GM21526 (cell line): ENCODE measurements at regions not wholly inside any gene's neighbourhood (a gene's known extent, or its start where the extent isn't known, plus 50 kb on each side); places are given as distances from the start of the nearest gene placed in this dataset.
"Not testable (repeated sequence)": the region's sequence is repeated elsewhere in the genome, so short reads cannot be mapped to it uniquely, and the experiment has no call there.

Experiments
- ATAC-seq: cut with Tn5 transposase; IDR thresholded peaks from one replicate; pipeline ENCODE4 v1.9.1; 2021; ENCODE audit warnings: moderate library complexity; ENCODE audit not compliant: unreplicated experiment, low FRiP score

GRCh38 chr16:59964232-59964924 lies 1230.3 kb upstream of the GOT2 start:
- no peak for ATAC-seq

- ATAC-seq = no peak
Observed at GRCh38 chr16:59959311-59959710, 1225.2 kb upstream of the GOT2 start.

GRCh38 chr16:59950431-59950830 lies 1216.3 kb upstream of the GOT2 start:
- ATAC-seq = no peak

GRCh38 chr16:59944041-59944440 lies 1209.9 kb upstream of the GOT2 start:
- not testable (repeated sequence) for ATAC-seq

- no peak for ATAC-seq
Observed at GRCh38 chr16:59941594-59941993, 1207.5 kb upstream of the GOT2 start.

GRCh38 chr16:59920054-59920453 lies 1185.9 kb upstream of the GOT2 start:
- ATAC-seq = no peak

GRCh38 chr16:59913666-59914065 lies 1179.5 kb upstream of the GOT2 start:
- ATAC-seq = no peak

GRCh38 chr16:59909262-59909661 lies 1175.1 kb upstream of the GOT2 start:
- ATAC-seq = no peak

GRCh38 chr16:59907611-59908010 lies 1173.5 kb upstream of the GOT2 start:
- ATAC-seq = no peak

GRCh38 chr16:59905606-59906005 lies 1171.5 kb upstream of the GOT2 start:
- ATAC-seq = no peak

GRCh38 chr16:59905131-59905530 lies 1171.0 kb upstream of the GOT2 start:
- no peak for ATAC-seq

- no peak for ATAC-seq
Observed at GRCh38 chr16:59899940-59900339, 1165.8 kb upstream of the GOT2 start.

- no peak for ATAC-seq
Observed at GRCh38 chr16:59892376-59892775, 1158.3 kb upstream of the GOT2 start.

GRCh38 chr16:59887856-59888255 lies 1153.7 kb upstream of the GOT2 start:
- ATAC-seq = no peak

GRCh38 chr16:59886021-59886420 lies 1151.9 kb upstream of the GOT2 start:
- ATAC-seq = no peak

- no peak for ATAC-seq
Observed at GRCh38 chr16:59881376-59881775, 1147.3 kb upstream of the GOT2 start.

- no peak for ATAC-seq
Observed at GRCh38 chr16:59880611-59881010, 1146.5 kb upstream of the GOT2 start.

GRCh38 chr16:59878999-59879398 lies 1144.9 kb upstream of the GOT2 start:
- ATAC-seq = no peak

- no peak for ATAC-seq
Observed at GRCh38 chr16:59878479-59878878, 1144.4 kb upstream of the GOT2 start.

- ATAC-seq = no peak
Observed at GRCh38 chr16:59864981-59865666, 1131.0 kb upstream of the GOT2 start.

- no peak for ATAC-seq
Observed at GRCh38 chr16:59859676-59860402, 1125.7 kb upstream of the GOT2 start.
